CD4-positive, alpha-beta T cell treated with Interleukin-17A for 1 hour (primary cell): ENCODE measurements at regions not wholly inside any gene's neighbourhood (a gene's known extent, or its start where the extent isn't known, plus 50 kb on each side); places are given as distances from the start of the nearest gene placed in this dataset.

Experiments used
- DNase-seq: peaks from one replicate; pipeline ENCODE4 v3.0.0-alpha.2; 2020

GRCh38 chr5:33305572-33305971 lies 135.2 kb upstream of the TARS1 start:
- no peak for DNase-seq

DNA sequence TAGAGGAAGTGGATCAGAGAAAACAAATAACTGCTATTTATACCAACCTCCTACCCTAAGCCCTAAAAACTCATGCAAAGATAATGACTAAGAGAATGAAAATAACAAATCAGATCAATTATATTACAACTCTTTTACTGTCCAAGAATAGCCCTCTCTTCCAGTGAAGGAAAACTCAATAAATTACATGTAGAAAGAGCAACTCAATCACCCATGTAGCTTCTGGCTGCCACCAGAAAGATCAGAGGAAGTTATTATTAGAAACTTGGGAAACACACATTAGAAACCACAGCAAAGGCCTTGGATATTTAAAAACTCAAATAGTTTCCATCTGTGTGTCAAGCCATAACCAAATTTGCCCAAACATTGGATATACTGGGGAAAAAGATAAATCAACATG lies 134.0 kb upstream of the TARS1 start:
- no peak for DNase-seq

- DNase-seq, result no peak
These were observed 132.2 kb upstream of the TARS1 start for GRCh38 chr5:33308586-33308985.

DNA sequence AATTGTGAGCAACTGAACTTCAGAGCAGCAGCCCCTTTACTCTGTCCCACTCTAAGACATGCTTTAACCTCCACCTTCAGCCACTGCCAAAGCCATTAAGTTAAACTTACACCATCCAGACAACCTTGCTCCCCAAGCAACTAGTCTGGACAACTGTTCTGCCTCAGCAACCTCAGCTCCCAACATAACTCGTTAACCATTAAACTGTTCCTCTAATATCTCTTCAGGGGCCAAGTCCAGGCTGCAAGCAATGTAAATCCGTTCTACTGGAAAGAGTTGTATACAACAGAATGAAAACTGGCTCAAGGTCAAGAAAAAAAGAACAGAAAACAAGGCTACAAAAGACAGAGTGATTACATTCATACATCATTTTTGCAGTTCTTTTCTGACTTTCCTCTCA lies 131.7 kb upstream of the TARS1 start:
- DNase-seq, result no peak

GRCh38 chr5:33309536-33310345 lies 131.0 kb upstream of the TARS1 start:
- DNase-seq, result no peak

- DNase-seq, result no peak
These were observed 130.3 kb upstream of the TARS1 start for GRCh38 chr5:33310451-33310850.

GRCh38 chr5:33311893-33312292 lies 128.9 kb upstream of the TARS1 start:
- no peak for DNase-seq

DNA sequence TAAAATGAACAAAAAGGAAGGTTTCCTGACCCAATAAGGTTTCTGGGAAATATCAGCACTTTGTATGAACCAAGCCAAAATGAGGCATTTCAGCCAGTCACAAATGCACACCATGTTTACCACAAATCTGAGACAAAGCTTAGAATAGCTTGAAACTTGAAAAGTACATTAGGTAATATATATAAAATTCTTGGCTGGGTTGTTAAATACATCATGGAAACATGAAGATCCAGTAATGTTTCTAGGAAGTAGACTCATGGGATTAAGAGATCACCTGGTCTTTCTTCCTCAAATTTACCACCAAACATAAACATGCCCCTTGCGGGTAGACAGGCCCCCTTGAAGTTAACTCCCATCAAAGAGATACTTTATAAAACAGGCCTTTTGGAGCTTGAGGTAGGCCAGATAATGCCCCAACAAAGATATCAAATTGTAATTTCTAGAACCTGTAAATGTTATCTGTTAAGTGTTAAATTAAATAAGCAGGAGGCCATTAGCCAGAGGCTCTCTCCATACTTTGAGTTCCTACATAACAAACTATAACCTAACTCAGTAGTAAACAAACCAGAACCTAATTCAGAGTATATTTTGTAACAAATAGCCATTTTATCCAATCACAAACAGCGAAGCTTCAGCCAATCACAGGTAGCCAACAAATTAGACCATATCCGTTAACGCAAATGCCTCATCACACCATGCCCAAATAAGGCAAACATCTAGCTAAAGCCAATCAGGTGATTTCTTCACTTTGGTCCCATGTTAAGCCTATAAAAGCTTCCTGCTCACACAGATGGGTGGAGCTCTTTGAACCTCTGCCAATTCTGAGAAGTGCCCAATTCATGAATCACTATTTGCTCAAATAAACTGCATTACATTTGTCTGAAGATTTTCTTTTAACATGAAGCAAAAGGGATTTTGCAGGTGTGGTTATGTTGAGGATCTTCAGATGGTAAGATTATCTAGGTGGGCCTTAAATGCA lies 127.9 kb upstream of the TARS1 start:
- DNase-seq, result no peak

GRCh38 chr5:33315189-33315588 lies 125.6 kb upstream of the TARS1 start:
- DNase-seq, result no peak

- DNase-seq, result no peak
These were observed 124.0 kb upstream of the TARS1 start for GRCh38 chr5:33316773-33317172.

GRCh38 chr5:33317271-33317670 lies 123.5 kb upstream of the TARS1 start:
- no peak for DNase-seq

DNA sequence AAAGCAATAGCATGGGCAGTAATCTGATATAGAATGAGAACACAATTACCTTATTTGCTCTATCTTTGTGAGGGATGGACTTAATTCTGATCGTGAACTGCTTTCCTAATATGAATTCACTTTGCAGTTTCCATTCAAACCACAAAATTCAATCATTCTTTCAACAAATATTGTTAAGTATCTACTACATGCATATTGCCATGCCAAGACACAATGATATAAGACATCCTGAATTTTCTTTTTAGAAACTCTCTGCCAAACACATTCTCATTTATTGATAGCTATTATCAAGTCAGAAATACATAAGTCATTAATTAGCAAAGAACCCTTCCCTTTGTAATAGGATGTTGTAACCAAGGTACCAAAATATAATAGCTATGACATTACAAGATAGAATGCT lies 121.6 kb upstream of the TARS1 start:
- no peak for DNase-seq

DNA sequence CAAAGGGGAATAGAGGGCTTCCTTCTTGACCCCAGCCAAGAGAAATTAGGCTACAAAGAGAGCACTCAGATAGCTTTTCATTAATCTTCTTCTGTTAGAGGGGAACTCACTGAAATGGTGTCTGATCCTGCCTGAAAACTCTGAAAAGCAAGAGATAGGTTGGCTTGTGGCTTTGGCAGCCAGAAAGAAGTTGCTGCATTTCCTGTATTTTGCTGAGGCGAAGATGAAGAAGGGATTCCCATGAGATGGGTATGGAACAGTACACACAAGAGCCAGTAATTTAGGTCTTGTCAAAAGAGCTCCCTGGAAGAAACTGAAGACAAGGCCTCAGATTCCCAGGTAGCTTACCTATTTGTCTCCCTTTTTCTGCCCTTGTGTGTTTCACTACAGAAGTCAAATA lies 120.9 kb upstream of the TARS1 start:
- DNase-seq, result no peak

DNA sequence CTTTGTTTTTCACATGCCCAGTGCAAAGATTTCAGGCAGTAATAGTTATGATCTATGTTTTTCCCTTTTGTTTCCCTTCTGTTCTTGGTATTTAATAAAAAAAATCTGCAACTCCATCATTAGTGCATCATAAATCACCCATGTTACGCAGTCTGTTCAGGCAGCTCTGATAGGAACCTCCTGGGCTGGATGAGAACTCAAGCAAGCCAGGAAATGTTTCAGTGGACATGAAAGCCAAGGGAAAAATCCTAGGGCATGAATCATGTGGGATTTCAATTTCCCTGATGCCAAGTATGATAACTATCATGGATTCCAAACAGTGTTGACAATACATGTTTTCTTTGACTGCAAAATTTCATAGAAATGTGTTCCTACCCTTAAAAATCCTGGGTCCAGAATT lies 119.7 kb upstream of the TARS1 start:
- no peak for DNase-seq

DNA sequence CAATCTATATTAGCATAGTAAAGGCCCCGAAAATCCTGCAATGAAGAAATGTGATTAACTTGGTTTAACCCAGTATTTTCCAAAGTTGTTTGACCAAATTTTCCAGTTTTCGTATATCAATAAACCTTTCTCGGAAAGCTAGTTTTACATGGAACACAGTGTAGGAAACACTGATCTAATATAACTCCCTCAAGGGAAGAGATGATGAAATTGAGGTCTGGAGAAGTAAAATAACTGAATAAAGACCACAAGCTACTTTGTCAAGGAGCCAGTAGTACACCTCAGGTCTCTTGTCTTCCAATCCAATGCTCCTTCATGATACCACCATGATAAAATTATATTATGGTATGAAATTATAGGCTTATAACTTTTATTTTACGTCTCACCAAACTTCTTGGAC lies 118.1 kb upstream of the TARS1 start:
- DNase-seq, result no peak

GRCh38 chr5:33324667-33325307 lies 116.0 kb upstream of the TARS1 start:
- no peak for DNase-seq

GRCh38 chr5:33328818-33329217 lies 111.9 kb upstream of the TARS1 start:
- DNase-seq, result no peak

DNA sequence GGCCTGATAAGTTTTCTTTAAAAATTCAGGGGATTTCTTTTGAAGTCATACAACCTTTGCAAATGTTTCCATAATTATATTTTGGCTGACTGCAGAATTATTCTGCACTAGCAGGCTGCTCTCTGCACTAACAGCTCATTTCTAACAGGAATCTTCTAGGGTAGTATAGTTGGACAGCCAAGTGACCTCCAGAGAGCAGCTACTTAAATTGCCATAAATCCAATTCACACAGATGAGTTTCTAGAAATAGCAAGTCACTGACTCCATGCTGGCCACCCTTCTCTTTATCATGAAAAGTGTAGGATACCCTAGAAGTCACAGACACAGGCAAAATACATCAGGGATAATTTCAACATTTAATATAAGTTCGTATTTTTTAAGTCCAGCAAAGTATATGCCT lies 110.9 kb upstream of the TARS1 start:
- DNase-seq, result no peak

GRCh38 chr5:33330426-33330825 lies 110.3 kb upstream of the TARS1 start:
- no peak for DNase-seq

- no peak for DNase-seq
These were observed 109.8 kb upstream of the TARS1 start for GRCh38 chr5:33330992-33331391.

GRCh38 chr5:33332804-33333203 lies 108.0 kb upstream of the TARS1 start:
- no peak for DNase-seq

DNA sequence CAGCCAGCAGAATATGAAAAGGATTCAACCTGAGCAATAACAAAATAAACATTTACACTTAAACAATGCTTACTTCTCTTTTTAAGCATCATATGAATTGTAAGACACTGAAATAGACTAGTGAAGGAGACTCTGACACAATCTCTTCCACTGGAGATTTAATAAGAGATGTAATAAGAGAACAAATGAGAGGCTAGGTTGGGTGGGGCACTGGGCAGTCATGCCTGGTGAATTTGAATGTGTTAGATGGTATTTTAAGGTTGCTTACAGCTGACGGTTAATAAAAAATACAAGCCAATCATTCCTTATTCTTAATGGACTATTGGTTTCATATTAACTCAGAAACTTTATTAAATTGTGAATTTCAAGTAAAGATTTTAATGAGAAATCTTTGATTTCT lies 105.9 kb upstream of the TARS1 start:
- DNase-seq, result no peak

GRCh38 chr5:33336891-33337636 lies 103.7 kb upstream of the TARS1 start:
- no peak for DNase-seq
